ENCODE measurements at regions not wholly inside any gene's neighbourhood (a gene's known extent, or its start where the extent isn't known, plus 50 kb on each side); places are given as distances from the start of the nearest gene placed in this dataset.
"Not testable (repeated sequence)": the region's sequence is repeated elsewhere in the genome, so short reads cannot be mapped to it uniquely, and the experiment has no call there.

- Mint-ChIP-seq H3K9me3 (ENCODE audit: unreplicated experiment) (peaks cover 32% of the 10 kb centered on the region), H3K27ac (ENCODE audit: low read depth, unreplicated experiment) (no peak overlapping the region), H3K4me1 (ENCODE audit: insufficient read depth, unreplicated experiment) (no peaks in the 10 kb centered on the region), H3K4me3 (ENCODE audit: unreplicated experiment) (no peak overlapping the region), H3K36me3 (ENCODE audit: insufficient read depth, unreplicated experiment) (no peaks in the 10 kb centered on the region), H3K27me3 (ENCODE audit: insufficient read depth, unreplicated experiment) (no peaks in the 10 kb centered on the region)
- no TSS peak for BruUV-seq (replicated peaks)
- intact Hi-C loops (cut with micrococcal nuclease), result no loop called here
- TF ChIP-seq, protein P1, sequence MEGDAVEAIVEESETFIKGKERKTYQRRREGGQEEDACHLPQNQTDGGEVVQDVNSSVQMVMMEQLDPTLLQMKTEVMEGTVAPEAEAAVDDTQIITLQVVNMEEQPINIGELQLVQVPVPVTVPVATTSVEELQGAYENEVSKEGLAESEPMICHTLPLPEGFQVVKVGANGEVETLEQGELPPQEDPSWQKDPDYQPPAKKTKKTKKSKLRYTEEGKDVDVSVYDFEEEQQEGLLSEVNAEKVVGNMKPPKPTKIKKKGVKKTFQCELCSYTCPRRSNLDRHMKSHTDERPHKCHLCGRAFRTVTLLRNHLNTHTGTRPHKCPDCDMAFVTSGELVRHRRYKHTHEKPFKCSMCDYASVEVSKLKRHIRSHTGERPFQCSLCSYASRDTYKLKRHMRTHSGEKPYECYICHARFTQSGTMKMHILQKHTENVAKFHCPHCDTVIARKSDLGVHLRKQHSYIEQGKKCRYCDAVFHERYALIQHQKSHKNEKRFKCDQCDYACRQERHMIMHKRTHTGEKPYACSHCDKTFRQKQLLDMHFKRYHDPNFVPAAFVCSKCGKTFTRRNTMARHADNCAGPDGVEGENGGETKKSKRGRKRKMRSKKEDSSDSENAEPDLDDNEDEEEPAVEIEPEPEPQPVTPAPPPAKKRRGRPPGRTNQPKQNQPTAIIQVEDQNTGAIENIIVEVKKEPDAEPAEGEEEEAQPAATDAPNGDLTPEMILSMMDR (IDR thresholded peaks at IDR 0.05; ENCODE audit: unreplicated experiment), result no peak
- CTCF ChIA-PET, result no interaction called here
- POLR2A ChIA-PET, result no interaction called here
- no peak for DNase-seq (ENCODE audit: unreplicated experiment)
Observed at GRCh38 chr12:127981875-127982274, 285.1 kb upstream of the TMEM132C start.

DNA sequence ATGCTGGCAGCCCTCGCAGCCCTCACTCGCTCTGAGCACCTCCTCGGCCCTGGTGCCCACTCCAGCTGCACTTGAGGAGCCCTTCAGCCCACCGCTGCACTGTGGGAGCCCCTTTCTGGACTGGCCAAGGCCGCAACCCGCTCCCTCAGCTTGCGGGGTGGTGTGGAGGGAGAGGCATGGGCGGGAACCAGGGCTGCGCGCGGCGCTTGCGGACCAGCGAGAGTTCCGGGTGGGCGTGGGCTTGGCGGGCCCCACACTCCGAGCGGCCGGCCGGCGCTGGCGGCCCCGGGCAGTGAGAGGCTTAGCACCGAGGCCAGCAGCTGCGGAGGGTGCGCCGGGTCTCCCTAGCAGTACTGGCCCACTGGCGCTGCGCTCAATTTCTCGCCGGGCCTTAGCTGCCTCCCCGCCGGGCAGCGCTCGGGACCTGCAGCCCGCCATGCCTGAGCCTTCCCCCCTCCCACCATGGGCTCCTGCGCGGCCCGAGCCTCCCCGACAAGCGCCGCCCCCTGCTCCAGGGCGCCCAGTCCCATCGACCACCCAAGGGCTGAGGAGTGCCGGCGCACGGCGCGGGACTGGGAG is 283.7 kb upstream of the TMEM132C start:
- CTCF ChIA-PET; intact Hi-C loops (cut with micrococcal nuclease); H3K4me1 Mint-ChIP-seq (ENCODE audit: insufficient read depth, unreplicated experiment); H3K4me3 Mint-ChIP-seq (ENCODE audit: unreplicated experiment); H3K36me3 Mint-ChIP-seq (ENCODE audit: insufficient read depth, unreplicated experiment); DNase-seq (ENCODE audit: unreplicated experiment); H3K27ac Mint-ChIP-seq (ENCODE audit: low read depth, unreplicated experiment); POLR2A ChIA-PET; H3K27me3 Mint-ChIP-seq (ENCODE audit: insufficient read depth, unreplicated experiment); BruUV-seq (replicated peaks): not testable (repeated sequence)
- peaks cover 25% of the 10 kb centered on the region for H3K9me3 Mint-ChIP-seq (ENCODE audit: unreplicated experiment)

- no TSS peak for BruUV-seq (replicated peaks)
- intact Hi-C loops (cut with micrococcal nuclease), result no loop called here
- Mint-ChIP-seq H3K4me3 (ENCODE audit: unreplicated experiment) (no peak overlapping the region), H3K27me3 (ENCODE audit: insufficient read depth, unreplicated experiment) (no peaks in the 10 kb centered on the region), H3K4me1 (ENCODE audit: insufficient read depth, unreplicated experiment) (no peaks in the 10 kb centered on the region), H3K9me3 (ENCODE audit: unreplicated experiment) (peaks cover 33% of the 10 kb centered on the region), H3K36me3 (ENCODE audit: insufficient read depth, unreplicated experiment) (no peaks in the 10 kb centered on the region), H3K27ac (ENCODE audit: low read depth, unreplicated experiment) (no peak overlapping the region)
- POLR2A ChIA-PET, result no interaction called here
- no peak for DNase-seq (ENCODE audit: unreplicated experiment)
- CTCF ChIA-PET, result no interaction called here
- TF ChIP-seq, protein P1 (IDR thresholded peaks at IDR 0.05; ENCODE audit: unreplicated experiment), result no peak
Observed at GRCh38 chr12:127984386-127985055, 282.4 kb upstream of the TMEM132C start.

GRCh38 chr12:127987199-127987901 is 279.6 kb upstream of the TMEM132C start:
- peaks cover 23% of the 10 kb centered on the region for H3K9me3 Mint-ChIP-seq (ENCODE audit: unreplicated experiment)
- ChIA-PET CTCF (interaction anchor here (0.6 kb wide), 1 partner anchor 529 kb away, joined by 3 read pairs; no protein-coding TSS in a partner anchor), POLR2A (no interaction called here)
- no peak for DNase-seq (ENCODE audit: unreplicated experiment)
- BruUV-seq (replicated peaks), result no TSS peak
- H3K36me3 Mint-ChIP-seq (ENCODE audit: insufficient read depth, unreplicated experiment), result no peaks in the 10 kb centered on the region
- H3K4me1 Mint-ChIP-seq (ENCODE audit: insufficient read depth, unreplicated experiment), result no peaks in the 10 kb centered on the region
- TF ChIP-seq, protein P1 (IDR thresholded peaks at IDR 0.05; ENCODE audit: unreplicated experiment), result no peak
- no peaks in the 10 kb centered on the region for H3K27me3 Mint-ChIP-seq (ENCODE audit: insufficient read depth, unreplicated experiment)
- intact Hi-C loops (cut with micrococcal nuclease), result no loop called here
- no peak overlapping the region for H3K4me3 Mint-ChIP-seq (ENCODE audit: unreplicated experiment)
- H3K27ac Mint-ChIP-seq (ENCODE audit: low read depth, unreplicated experiment), result no peak overlapping the region
